Muscle of back (tissue), 3 donors: ENCODE measurements at regions not wholly inside any gene's neighbourhood (a gene's known extent, or its start where the extent isn't known, plus 50 kb on each side); places are given as distances from the start of the nearest gene placed in this dataset.
A peak's percentile ranks its signal among the peaks of the same experiment; 100 is the strongest.

Source experiments
- DNase-seq, 3 donors: peaks; one replicate each; pipeline versions ENCODE4 v3.0.0 to v3.0.0-alpha.2; 2013

DNA sequence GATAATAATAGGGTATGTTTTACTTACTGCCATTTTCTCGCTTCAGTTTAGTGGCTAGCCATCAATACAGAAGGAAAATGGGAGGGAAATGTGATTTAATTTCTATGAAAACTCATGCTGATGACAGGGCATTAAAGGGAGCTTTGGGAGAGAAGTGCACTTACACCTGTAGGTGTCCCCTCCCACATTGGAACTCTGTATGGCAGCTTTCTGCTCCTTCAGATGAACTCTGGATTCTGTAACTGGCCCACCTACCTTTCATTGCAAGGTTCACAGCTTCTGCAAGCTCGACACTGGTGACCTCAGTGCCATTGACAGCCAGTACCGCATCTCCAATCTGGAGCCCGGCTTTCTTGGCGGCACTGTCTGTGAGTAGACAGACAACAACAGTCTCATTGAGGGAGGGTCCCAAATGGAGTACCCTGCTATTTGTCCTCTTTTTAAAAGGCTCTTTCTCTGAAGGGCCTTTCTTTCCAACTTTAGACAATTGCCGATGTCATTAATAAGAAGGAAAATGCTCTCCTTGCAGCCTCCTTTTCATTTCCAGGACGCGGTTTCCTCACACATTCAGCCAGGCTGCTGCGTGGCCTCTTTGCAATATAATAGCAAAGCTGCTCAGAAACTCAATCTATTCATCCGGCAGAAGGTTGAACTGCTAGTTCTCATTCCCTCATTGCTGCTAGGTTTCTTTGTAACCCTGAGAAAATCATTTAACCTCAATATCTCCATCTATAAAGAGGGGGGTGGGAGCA lies 63.6 kb downstream of the NUDT12 start:
- DNase-seq: no peak

- DNase-seq: no peak
Measured at GRCh38 chr5:103498211-103498610, 64.4 kb downstream of the NUDT12 start.

- DNase-seq: no peak
Measured at GRCh38 chr5:103497781-103498180, 64.8 kb downstream of the NUDT12 start.

GRCh38 chr5:103490030-103490739 lies 72.4 kb downstream of the NUDT12 start:
- DNase-seq: no peak

DNA sequence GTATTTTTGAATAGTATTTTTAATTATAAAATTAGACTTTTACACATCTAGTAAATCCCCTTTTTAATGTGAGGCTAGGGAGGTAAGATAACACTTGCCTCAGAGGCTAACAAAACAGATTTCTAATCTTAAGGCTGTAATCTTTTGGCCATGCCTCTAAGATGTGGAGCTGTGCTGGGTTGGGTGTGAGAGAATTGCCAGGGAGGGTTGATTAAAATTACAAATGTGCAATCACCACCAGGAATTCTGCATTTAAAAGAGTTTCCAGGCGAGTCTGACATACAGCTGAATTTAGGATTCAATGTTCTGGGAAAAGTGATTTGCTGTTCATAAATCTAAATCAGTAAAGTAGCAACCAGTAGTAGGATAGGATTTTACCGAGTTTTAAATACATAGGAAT lies 73.3 kb downstream of the NUDT12 start:
- DNase-seq: no peak

DNA sequence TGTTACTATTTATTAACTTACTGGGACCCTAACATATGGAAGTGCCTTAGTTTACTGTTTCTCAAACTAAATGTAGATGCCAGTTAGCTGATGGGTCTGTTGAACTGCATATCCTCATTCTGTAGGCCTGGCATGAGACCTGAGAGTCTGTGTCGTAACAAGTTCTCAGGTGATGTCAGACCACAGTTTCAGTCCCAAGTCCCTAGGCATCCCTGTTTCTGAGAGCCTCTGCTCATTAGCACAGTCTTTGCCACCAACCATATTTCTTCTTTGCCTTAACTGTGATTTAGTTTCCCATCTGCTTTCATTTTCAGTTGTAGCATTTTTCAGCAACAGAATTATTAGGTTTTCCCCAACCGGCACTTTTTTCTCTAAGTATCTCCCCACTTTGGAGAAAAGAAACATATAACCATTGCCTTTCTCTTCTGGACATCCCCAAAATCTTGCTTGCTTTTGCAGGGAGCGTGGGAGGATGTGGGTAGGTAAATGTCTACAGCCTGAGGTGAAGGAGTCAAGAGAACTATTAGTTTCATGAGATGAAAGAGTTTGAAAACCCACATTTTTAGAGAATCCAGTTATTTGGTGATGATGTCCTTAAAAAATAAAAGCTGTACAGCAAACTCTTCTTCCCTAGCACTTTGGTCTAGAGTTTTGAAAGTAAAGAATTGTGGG lies 74.6 kb downstream of the NUDT12 start:
- DNase-seq: no peak

GRCh38 chr5:103487218-103487617 lies 75.4 kb downstream of the NUDT12 start:
- peak in 1 of 3 donors; percentile 27 for DNase-seq

GRCh38 chr5:103486739-103487138 lies 75.8 kb downstream of the NUDT12 start:
- no peak for DNase-seq

DNA sequence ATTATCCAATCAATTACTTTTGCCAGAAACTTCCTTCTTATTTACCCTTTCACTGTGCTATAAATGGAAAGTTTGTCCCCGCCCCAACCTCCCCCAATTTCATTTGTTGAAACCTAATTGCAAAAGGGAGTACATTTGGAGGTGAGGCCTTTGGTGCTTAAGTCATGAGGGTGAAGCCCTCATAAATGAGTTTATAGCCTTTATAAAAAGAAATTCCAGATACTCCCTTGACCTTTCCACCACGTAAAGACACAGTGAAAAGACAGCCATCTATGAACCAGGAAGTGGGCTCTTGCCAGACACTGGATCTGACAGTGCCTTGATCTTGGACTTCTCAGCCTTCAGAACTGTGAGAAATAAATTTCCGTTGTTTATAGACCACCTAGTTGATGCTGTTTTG lies 82.3 kb downstream of the NUDT12 start:
- no peak for DNase-seq

DNA sequence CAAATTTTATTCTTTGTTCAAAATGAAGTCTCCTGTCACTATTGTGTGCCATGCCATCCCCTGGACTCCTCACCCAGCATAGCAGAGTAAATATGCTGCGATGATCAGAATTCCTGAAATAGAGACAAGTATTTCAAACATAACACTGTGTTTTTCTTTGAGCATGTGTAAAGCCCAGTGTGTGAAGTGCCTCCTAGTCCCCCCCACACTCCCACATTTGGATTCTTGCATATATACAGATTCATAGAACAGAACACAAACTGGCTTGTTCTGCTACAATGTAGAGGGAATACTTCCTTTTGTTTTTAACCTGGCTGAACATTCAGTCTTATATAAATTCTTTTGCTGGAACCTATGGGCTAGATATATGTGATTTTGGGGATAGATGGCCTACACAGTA lies 84.9 kb downstream of the NUDT12 start:
- no peak for DNase-seq

DNA sequence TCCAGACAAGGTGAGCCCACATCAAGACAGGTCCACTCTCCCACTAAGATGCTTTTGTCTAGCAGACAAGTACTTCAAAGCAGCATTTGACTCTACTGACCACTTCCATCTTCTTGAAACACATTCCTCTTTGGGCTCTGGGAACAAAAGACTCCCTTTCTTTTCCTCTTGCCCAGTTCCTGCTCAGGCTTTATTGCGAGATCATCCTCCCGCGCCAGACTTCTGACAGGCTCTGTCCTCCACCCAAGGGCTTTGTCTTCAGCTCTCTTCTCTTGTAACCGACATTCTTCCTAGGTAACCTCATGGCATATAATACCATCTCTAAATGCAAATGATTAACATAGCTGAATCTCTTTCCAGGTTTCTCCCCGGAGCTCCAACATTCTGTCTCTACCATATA lies 85.8 kb downstream of the NUDT12 start:
- DNase-seq: no peak

- peak; percentile 43 to 70 (median 52) for DNase-seq
Measured at GRCh38 chr5:103475629-103476240, 86.9 kb downstream of the NUDT12 start.

- DNase-seq: no peak
Measured at GRCh38 chr5:103474677-103475076, 87.9 kb downstream of the NUDT12 start.

DNA sequence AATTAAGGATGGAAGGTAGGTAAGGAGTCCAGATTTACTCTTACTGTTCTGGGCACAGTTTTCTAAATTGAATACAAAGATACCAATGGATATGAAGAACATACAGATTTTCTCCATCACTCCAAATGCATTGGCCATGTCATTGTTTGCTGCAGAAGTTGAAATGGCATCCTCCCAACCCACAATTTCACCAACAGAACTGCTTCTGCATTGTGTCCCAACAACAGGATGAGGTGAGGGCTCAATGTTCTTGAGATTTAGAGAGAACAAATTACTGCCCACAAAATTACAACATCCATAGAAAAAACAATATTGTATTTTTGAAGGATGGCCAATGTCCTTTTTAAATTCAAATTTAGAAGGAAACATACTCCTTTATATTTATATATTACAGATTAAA lies 88.9 kb downstream of the NUDT12 start:
- DNase-seq: no peak

DNA sequence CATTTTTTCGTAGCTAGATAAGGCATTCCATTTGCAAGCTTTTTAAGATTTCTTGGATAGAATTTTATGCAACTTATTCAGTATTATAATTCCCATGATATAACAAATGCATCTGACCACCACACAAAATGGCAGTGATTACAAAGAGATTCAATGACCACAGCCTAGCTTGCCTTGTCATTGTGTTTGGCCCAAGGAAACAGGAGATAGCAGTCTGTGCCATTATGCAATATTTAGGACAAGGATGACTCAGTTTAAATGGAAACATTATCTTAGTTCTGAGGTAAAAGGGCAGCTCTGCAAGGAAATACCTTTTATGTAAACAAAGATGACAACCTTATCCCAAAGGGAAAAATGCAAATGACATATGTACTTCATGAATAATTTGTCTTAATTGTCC lies 89.8 kb downstream of the NUDT12 start:
- peak in 1 of 3 donors; percentile 14 for DNase-seq

- no peak for DNase-seq
Measured at GRCh38 chr5:103472265-103472664, 90.3 kb downstream of the NUDT12 start.

GRCh38 chr5:103469288-103470040 lies 93.1 kb downstream of the NUDT12 start:
- no peak for DNase-seq

DNA sequence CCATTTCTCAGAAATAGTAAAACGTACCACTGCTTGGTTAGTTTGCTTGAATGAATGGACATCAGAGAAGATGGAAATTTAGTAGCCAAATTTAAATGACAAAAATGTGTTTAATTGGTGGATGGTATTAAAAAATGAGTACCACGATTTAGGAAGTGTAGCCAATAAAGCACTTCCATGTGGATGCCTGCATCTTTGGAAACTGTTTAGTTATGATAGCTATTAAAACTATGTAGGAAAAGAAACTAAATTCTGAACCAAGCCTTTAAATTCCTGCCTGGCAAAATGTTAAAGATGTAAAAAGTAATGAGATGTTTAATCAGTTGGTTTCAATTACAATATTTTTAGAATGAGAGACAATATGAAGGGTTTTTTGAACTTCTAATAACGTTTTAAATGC lies 94.8 kb downstream of the NUDT12 start:
- no peak for DNase-seq

DNA sequence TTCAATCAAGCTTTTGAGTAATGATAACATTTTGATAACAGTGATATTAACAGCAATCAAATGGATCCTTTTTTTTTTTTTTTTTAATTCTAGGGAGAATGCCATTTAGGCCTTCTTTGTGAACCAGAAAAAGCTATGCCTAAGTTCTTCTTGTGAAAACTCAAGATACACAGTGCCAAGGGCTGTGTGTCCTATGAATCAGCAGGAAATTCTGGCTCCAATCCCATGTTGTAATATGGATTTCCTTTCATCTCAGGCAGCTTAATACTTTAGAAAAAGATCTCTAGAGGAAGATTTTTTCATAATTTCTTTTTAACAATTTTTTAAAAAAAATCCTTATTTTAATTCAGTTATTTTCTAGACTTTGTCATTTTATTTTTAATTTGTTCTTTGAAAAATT lies 96.1 kb downstream of the NUDT12 start:
- no peak for DNase-seq

GRCh38 chr5:103465891-103466290 lies 96.7 kb downstream of the NUDT12 start:
- DNase-seq: no peak

- peak in 1 of 3 donors; percentile 32 for DNase-seq
Measured at GRCh38 chr5:103464835-103465484, 97.6 kb downstream of the NUDT12 start.
